ENCODE measurements at regions not wholly inside any gene's neighbourhood (a gene's known extent, or its start where the extent isn't known, plus 50 kb on each side); places are given as distances from the start of the nearest gene placed in this dataset.

DNA sequence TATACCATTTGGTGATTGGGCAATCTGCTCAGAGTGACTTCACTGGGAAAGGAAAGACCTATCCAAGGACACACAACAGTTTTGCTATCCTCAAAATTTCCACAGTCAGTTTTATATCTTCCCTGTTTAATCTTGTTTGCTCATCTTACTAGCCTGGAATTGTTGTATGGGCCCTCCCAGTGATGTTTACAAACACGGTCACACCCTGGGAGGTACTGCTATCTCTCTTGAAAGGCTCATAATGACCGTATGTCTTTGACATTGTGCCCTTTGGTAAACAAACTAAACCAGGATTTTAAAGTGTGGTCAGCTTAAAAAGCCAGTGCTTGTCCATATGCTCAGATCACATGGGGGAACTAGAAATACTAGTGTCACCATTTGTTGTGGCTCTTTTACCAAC, 277.0 kb downstream of the CDH2 start:
- DNase-seq (ENCODE audit: low read depth), result no peak

GRCh38 chr18:27894746-27895145, 282.2 kb downstream of the CDH2 start:
- no peak for DNase-seq (ENCODE audit: low read depth)

- peak; percentile 64 for DNase-seq (ENCODE audit: low read depth)
These were observed 289.0 kb downstream of the CDH2 start for GRCh38 chr18:27887711-27888495.

DNA sequence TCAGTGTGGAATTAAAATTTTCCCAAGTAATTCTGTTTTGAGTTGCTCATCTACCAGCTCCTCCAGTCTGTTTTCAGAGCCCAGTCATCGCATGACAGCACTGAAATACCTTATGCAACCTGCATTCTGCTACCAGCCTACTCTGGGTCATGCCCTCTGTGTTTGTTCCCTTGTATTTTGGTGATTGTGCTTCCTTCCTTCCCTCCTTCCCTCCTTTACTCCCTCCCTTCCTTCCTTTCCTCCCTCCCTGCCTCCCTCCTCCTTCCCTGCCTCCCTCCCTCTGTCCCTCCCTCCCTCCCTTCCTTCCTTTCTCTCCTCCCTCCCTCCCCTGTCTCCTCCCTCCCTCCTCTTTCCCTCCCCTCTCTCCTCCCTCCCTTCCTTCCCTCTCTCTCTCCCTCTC, 289.6 kb downstream of the CDH2 start:
- DNase-seq (ENCODE audit: low read depth), result peak; percentile 73

DNA sequence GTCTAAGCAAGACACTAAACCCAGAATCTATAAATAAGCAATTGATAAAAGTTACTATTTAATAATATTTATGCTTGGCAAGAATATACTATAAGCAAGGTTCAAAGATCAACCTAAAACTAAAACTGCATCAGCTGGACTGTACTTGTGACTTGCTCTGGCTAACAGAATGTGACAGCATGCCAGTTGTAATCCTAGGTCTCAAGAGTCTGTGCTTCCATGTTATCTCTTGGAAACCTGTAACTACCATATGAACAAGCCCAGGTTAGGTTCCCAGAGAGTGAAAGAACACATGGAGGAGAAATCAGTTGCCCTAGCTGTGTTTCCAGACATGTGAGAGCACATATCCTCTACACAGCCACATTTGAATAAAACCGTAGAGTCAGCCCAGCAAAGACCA, 297.4 kb downstream of the CDH2 start:
- no peak for DNase-seq (ENCODE audit: low read depth)

DNA sequence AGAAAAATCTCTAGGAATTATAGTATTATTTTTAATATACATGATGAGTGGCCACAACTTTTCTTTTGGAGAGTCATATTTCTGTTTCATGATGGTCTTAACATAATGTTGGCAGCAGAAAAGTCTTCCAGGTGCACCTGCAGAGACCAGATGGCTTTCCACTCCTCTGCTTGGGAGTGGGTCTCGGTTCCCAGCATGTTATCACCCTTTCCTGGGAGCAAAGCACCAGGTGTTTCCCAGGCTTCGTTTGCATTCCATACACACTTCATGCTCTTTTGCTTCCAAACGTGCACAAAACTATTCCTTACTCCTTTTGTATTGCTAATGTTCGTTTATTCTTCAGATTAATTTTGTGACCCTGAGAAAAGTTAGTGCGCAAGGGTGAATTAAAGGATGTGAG, 305.2 kb downstream of the CDH2 start:
- no peak for DNase-seq (ENCODE audit: low read depth)

DNA sequence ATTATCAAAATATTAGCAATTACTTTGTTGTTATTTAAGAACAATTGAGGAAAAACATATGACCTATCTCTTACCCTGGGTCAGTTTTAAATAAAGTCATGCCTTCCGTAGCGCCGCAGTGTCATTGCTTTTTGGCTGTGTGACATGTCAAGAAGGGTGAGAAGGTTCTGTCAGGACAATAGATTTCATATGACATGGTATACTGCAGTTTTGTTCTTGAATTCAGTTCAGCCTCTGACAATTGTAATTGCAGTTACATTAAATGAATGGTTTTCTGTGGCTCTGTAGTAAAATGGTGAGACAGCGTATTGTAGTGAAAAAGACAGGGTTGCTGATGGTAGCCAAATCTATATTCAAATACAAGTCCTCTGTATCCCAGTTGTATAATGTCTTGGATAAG, 307.2 kb downstream of the CDH2 start:
- DNase-seq (ENCODE audit: low read depth), result no peak

- DNase-seq (ENCODE audit: low read depth), result no peak
These were observed 311.5 kb downstream of the CDH2 start for GRCh38 chr18:27865431-27865830.

GRCh38 chr18:27863780-27864430, 313.0 kb downstream of the CDH2 start:
- no peak for DNase-seq (ENCODE audit: low read depth)

- no peak for DNase-seq (ENCODE audit: low read depth)
These were observed 314.8 kb downstream of the CDH2 start for GRCh38 chr18:27862041-27862682.

DNA sequence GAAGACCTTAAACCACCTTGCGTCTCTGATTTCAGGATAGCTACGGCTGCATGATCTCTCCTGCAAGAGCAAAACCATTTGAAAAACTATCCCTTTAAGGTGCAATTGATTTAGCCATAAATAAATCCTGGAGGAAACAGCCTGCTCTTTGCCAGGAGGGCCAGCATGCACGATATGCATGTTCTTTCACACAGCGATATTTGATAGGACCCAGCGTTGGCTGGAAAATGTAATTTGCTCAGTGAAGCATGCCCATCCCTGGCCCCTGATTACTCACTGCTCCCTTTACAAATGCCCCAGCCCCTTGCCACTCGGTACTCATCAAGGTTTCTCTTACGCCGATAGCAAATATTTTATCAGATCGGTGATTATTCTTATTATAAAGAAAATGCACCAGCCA, 315.4 kb downstream of the CDH2 start:
- no peak for DNase-seq (ENCODE audit: low read depth)

- DNase-seq (ENCODE audit: low read depth), result peak; percentile 59
These were observed 316.2 kb downstream of the CDH2 start for GRCh38 chr18:27860701-27861107.

DNA sequence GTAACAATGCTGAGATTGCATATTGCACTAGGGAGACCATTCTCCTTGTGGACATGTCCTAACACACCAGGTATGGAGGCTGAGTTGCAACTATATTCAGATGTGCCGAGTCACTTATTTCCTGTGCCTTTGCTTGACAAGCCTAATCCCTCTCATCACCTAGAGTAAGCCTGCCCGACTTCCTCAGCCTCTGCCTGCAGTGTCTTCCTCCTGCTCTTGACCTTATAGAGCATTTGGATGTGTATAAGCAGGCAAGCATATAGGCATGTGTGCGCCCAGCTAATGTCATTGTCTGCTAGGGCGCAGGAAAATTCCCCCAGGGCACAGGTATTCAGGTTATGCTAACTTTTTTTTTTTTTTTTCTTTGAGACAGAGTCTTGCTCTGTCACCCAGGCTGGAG, 316.9 kb downstream of the CDH2 start:
- peak; percentile 37 for DNase-seq (ENCODE audit: low read depth)

DNA sequence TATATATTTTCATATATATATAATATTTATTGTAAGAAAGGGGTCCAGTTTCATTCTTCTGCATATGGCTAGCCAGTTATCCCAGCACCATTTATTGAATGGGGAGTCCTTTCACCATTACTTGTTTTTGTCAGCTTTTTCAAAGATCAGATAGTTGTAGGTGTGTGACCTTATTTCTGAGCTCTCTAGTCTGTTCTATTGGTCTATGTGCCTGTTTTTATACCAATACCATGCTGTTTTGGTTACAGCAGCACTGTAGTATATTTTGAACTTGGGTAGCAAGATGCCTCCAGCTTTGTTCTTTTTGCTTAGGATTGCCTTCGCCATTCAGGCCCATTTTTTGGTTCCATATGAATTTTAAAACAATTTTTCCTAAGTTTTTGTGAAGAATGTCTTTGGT, 320.1 kb downstream of the CDH2 start:
- no peak for DNase-seq (ENCODE audit: low read depth)

DNA sequence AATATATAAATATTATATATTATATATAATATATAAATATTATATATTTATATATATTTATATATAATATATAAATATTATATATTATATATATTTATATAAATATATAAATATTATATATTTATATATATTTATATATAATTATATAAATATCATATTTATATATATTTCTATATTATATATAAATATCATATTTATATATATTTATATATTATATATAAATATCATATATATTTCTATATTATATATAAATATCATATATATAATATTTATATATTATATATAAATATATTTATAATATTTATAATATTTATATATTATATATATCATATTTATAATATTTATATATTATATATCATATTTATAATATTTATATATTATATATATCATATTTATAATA, 321.4 kb downstream of the CDH2 start:
- no peak for DNase-seq (ENCODE audit: low read depth)

GRCh38 chr18:27854631-27855030, 322.3 kb downstream of the CDH2 start:
- DNase-seq (ENCODE audit: low read depth), result no peak

DNA sequence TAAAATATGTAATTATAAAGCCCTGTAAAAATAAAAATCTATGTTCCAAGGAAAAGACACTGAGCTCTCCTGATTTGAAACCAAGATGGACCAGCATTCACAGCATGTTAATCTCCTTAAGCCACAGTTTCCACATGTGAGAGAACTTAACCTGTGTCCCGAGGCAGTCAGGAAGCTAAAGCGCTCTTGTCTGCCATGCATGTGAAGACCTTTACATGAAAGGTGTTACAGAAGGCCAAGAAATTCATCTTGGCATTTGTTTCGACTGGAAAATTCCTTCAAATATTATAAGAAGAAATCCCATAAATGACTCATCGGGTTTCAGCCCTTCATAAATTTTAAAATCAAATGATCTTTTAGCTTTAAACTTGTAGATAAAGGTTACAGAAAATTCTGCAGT, 328.6 kb downstream of the CDH2 start:
- DNase-seq (ENCODE audit: low read depth), result no peak

- DNase-seq (ENCODE audit: low read depth), result no peak
These were observed 329.5 kb downstream of the CDH2 start for GRCh38 chr18:27847412-27847811.

DNA sequence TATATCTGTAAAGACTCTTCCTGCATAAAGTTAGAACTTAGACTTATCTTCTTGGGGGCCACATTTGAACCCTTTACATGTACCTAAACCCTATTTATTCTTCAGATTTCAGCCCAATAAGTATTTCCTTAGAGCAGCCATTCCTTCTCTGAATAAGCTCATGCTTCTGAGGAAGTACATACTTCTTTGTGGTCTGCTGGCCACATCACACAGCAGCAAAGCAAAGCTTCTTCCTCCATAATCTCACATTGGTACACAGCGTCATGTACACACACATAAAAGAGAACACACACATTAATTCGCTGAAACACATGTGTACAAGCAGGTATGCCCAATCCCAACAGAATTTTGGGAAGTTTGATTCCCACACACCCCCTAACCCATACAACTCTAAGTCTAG, 331.0 kb downstream of the CDH2 start:
- DNase-seq (ENCODE audit: low read depth), result no peak

DNA sequence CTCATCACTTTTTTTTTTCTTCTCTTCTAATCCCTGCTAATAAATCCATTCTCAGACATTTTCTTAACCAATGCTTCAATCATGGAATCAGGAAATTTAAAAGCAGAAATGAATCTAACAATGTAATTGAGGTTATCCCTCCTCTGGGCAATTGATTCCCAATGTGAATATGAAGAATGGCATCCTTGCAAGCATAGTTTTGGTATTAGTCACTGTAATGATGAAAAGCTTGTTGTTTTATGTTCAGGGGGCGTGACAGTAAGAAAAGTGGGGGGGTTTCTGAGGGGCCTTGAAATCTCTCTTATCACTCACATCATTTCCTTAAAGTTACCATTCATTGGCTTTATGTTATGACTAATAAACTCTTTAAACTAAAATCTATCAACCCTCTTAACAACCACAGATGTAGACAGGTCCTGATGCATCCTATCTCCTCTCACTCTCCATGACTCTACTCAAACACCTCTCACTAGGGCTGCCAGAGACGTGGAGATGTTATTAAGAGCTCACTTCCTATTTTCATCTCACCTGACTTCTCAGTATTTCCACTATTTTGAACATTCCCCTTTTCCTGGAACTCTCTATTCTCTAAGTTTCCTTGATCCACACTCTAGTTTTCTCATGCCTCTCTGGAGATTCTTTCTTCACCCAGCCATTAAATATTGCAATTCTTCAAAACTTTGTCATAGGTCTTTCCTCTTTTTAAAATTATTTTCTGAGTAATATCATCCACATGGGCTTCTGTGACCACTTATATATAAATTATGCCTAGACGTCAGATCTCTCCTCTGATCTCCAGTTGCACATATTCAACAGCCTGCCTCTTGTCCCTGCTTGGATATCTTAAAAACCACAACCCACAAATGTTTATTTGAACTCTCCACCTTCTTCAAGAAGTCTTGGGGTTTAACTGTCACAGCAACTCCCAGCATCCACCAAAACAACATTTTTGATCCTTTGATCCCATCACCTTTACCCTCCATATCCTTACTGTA, 332.9 kb downstream of the CDH2 start:
- peak; percentile 92 for DNase-seq (ENCODE audit: low read depth)

DNA sequence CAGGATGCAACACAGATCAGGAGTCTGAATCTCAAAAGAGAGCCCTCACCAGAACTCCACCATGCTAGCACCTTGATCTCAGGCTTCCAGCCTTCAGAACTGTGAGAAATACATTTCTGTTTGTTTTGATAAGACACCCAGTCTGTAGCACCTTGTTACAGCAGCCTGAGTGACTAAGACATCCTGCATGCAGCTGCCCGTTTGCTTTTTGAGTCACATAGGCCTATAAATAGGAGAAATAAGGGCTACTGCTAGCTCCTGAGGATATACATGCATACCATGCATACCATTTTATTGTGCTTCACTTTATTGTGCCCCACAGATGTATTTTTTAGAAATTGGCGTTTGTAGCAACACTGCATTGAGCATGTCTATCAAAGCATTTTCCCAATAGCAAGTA, 337.8 kb downstream of the CDH2 start:
- peak; percentile 97 for DNase-seq (ENCODE audit: low read depth)

Measured in HT1080 (cell line).